ENCODE measurements at regions not wholly inside any gene's neighbourhood (a gene's known extent, or its start where the extent isn't known, plus 50 kb on each side); places are given as distances from the start of the nearest gene placed in this dataset.

GRCh38 chr12:66971816-66972215 is 292.9 kb upstream of the GRIP1 start:
- DNase-seq, result no peak

GRCh38 chr12:66976526-66976925 is 292.6 kb upstream of the CAND1 start:
- DNase-seq, result no peak

- no peak for DNase-seq
These were observed 290.4 kb upstream of the CAND1 start for GRCh38 chr12:66978802-66979201.

GRCh38 chr12:66979251-66979650 is 289.9 kb upstream of the CAND1 start:
- DNase-seq, result no peak

GRCh38 chr12:66984077-66984476 is 285.1 kb upstream of the CAND1 start:
- no peak for DNase-seq

GRCh38 chr12:66984962-66985361 is 284.2 kb upstream of the CAND1 start:
- no peak for DNase-seq

GRCh38 chr12:66999141-66999540 is 270.0 kb upstream of the CAND1 start:
- DNase-seq, result no peak

- DNase-seq, result no peak
These were observed 267.9 kb upstream of the CAND1 start for GRCh38 chr12:67001251-67001650.

GRCh38 chr12:67002720-67003119 is 266.4 kb upstream of the CAND1 start:
- DNase-seq, result no peak

GRCh38 chr12:67006610-67007009 is 262.5 kb upstream of the CAND1 start:
- no peak for DNase-seq

GRCh38 chr12:67014642-67015041 is 254.5 kb upstream of the CAND1 start:
- DNase-seq, result no peak

- no peak for DNase-seq
These were observed 251.1 kb upstream of the CAND1 start for GRCh38 chr12:67018105-67018504.

- DNase-seq, result no peak
These were observed 250.1 kb upstream of the CAND1 start for GRCh38 chr12:67019070-67019469.

- DNase-seq, result peak; percentile 50
These were observed 243.5 kb upstream of the CAND1 start for GRCh38 chr12:67025543-67026114.

- DNase-seq, result no peak
These were observed 242.5 kb upstream of the CAND1 start for GRCh38 chr12:67026487-67027246.

GRCh38 chr12:67028529-67028928 is 240.6 kb upstream of the CAND1 start:
- DNase-seq, result no peak

- peak; percentile 15 for DNase-seq
These were observed 234.9 kb upstream of the CAND1 start for GRCh38 chr12:67034110-67034879.

GRCh38 chr12:67035121-67035520 is 234.0 kb upstream of the CAND1 start:
- no peak for DNase-seq

- no peak for DNase-seq
These were observed 230.7 kb upstream of the CAND1 start for GRCh38 chr12:67038486-67038885.

GRCh38 chr12:67039995-67040860 is 228.9 kb upstream of the CAND1 start:
- DNase-seq, result no peak

- DNase-seq, result no peak
These were observed 228.4 kb upstream of the CAND1 start for GRCh38 chr12:67040861-67041137.

- DNase-seq, result no peak
These were observed 226.4 kb upstream of the CAND1 start for GRCh38 chr12:67042697-67043131.

GRCh38 chr12:67043771-67044170 is 225.4 kb upstream of the CAND1 start:
- no peak for DNase-seq

All from stimulated activated CD4-positive, alpha-beta T cell treated with anti-CD3 and anti-CD28 coated beads, Interleukin-1b, Interleukin-23, amount 100 ng/mL, for 48 hours (primary cell).